ENCODE measurements at regions not wholly inside any gene's neighbourhood (a gene's known extent, or its start where the extent isn't known, plus 50 kb on each side); places are given as distances from the start of the nearest gene placed in this dataset.

DNA sequence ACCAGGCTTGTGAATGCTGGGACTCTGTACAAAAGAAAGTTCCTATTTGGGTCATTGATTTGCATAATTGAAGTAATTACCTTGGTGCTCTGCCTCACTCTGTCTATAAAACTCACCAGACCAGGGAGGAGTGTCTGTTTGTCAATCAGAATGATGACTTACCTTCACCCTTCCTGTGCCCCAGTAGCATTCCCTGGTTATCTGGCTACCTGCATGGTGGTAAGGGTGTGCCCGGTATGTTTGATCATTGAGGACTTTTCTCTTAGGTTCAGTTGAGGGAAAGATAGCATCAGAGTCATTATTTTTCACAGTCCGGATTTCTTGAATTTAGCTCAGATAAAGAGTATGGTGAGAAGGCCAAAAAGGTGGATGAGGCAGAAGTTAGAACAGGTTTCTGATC lies 190.0 kb downstream of the BRINP2 start:
- Mint-ChIP-seq H3K36me3 (ENCODE audit: low read depth) (no peaks in the 10 kb centered on the region), H3K27ac (no peak overlapping the region), H3K9me3 (no peaks in the 10 kb centered on the region), H3K27me3 (no peaks in the 10 kb centered on the region), H3K4me3 (no peak overlapping the region), H3K4me1 (ENCODE audit: low read depth) (no peaks in the 10 kb centered on the region)
- intact Hi-C loops (cut with micrococcal nuclease), result no loop called here
- POLR2A ChIA-PET, result no interaction called here
- CTCF ChIA-PET, result no interaction called here
- TF ChIP-seq, protein P1, sequence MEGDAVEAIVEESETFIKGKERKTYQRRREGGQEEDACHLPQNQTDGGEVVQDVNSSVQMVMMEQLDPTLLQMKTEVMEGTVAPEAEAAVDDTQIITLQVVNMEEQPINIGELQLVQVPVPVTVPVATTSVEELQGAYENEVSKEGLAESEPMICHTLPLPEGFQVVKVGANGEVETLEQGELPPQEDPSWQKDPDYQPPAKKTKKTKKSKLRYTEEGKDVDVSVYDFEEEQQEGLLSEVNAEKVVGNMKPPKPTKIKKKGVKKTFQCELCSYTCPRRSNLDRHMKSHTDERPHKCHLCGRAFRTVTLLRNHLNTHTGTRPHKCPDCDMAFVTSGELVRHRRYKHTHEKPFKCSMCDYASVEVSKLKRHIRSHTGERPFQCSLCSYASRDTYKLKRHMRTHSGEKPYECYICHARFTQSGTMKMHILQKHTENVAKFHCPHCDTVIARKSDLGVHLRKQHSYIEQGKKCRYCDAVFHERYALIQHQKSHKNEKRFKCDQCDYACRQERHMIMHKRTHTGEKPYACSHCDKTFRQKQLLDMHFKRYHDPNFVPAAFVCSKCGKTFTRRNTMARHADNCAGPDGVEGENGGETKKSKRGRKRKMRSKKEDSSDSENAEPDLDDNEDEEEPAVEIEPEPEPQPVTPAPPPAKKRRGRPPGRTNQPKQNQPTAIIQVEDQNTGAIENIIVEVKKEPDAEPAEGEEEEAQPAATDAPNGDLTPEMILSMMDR (IDR thresholded peaks at IDR 0.05), result no peak
- ATAC-seq (no peak), DNase-seq (no peak)

DNA sequence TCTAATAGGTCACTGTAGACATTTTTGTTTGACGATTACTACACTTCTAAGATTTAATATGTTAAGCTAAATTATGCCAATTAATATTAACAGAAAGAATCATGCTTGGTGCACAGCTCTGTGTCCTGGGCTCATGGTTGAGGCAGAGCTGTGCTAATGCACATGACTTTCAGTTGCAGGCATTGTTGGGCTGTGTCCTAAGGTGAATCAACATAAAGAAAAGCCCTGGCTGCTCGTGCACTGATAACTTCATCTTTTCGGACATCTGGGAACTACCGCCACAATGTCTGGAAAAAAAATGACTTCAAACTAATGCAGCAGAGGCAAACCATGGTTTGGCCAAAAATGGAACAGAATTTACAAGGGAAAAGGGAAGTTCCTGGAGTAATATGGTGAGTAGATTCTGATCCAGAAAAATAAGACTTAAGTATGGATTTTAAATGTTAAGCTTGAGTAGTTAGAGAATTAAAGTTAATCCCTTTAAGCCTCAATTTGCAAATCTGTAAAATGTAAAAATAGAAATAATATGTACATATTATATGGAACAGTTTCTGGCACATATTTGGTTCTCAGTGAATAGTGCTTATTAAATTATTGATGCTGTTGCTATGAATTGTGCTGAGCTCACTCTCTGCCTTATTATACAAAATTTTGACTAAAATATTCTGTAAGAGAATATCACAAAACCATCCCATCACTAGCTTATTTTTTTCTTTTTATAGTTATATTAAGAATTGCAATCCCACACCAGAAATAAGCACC lies 186.1 kb downstream of the BRINP2 start:
- no peak for ATAC-seq
- no peak overlapping the region for H3K27ac Mint-ChIP-seq
- no peaks in the 10 kb centered on the region for H3K27me3 Mint-ChIP-seq
- TF ChIP-seq, protein P1 (IDR thresholded peaks at IDR 0.05), result no peak
- no peaks in the 10 kb centered on the region for H3K36me3 Mint-ChIP-seq (ENCODE audit: low read depth)
- intact Hi-C loops (cut with micrococcal nuclease), result no loop called here
- ChIA-PET POLR2A (interaction anchor here (0.6 kb wide), 1 partner anchor 577 kb away, joined by 3 read pairs; no protein-coding TSS in a partner anchor), CTCF (no interaction called here)
- no peaks in the 10 kb centered on the region for H3K9me3 Mint-ChIP-seq
- no peaks in the 10 kb centered on the region for H3K4me1 Mint-ChIP-seq (ENCODE audit: low read depth)
- no peak for DNase-seq
- no peak overlapping the region for H3K4me3 Mint-ChIP-seq

DNA sequence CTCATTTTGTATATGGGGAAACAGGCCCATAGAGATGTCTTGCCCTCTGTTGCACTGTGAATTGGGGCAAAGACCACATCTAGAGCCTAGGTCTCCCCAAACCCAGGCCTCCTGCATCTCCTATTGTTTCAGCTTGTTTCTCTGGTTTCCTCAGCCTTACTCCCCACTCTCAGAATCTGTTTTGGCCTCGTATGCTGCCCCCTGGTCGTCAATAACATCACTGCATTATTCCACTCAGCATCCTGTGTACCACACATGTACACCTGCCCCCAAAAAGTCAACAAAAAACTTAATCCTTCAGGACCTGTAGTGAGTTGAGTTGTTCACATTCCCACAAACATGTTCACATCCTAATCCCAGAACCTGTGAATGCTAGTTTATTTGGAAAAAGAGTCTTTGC lies 184.8 kb downstream of the BRINP2 start:
- H3K36me3 Mint-ChIP-seq (ENCODE audit: low read depth), result no peaks in the 10 kb centered on the region
- H3K27ac Mint-ChIP-seq, result no peak overlapping the region
- no peaks in the 10 kb centered on the region for H3K4me1 Mint-ChIP-seq (ENCODE audit: low read depth)
- H3K9me3 Mint-ChIP-seq, result no peaks in the 10 kb centered on the region
- H3K4me3 Mint-ChIP-seq, result no peak overlapping the region
- no peak for DNase-seq
- TF ChIP-seq, protein P1 (IDR thresholded peaks at IDR 0.05), result no peak
- H3K27me3 Mint-ChIP-seq, result no peaks in the 10 kb centered on the region
- ATAC-seq, result no peak
- intact Hi-C loops (cut with micrococcal nuclease), result no loop called here
- ChIA-PET CTCF (no interaction called here), POLR2A (no interaction called here)

DNA sequence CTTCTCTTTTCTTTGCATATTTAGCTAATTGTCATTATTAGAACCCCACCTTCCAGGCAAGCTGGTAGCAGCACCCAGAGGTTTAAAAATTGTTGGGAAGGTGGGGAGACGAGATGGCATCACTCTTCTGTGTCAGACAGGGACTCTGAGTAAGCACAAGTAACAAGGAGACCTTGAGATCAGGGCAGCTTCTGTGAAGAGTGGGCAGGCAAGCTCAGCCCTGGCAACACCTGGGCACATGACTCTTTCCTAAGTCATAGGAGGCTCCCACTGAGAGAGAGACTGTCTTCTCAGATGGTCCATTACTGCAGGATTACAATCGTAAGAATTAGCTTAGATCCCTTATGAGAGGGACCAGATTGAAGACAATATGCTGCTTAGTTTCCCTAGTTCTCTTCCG lies 183.5 kb downstream of the BRINP2 start:
- no peaks in the 10 kb centered on the region for H3K4me1 Mint-ChIP-seq (ENCODE audit: low read depth)
- H3K27ac Mint-ChIP-seq, result no peak overlapping the region
- no peaks in the 10 kb centered on the region for H3K9me3 Mint-ChIP-seq
- TF ChIP-seq, protein P1 (IDR thresholded peaks at IDR 0.05), result no peak
- intact Hi-C loops (cut with micrococcal nuclease), result no loop called here
- POLR2A ChIA-PET, result no interaction called here
- no peak overlapping the region for H3K4me3 Mint-ChIP-seq
- no peaks in the 10 kb centered on the region for H3K36me3 Mint-ChIP-seq (ENCODE audit: low read depth)
- H3K27me3 Mint-ChIP-seq, result no peaks in the 10 kb centered on the region
- CTCF ChIA-PET, result interaction anchor here (1.4 kb wide), 1 partner anchor 8 kb away, joined by 3 read pairs; no protein-coding TSS in a partner anchor
- DNase-seq (no peak), ATAC-seq (no peak)

DNA sequence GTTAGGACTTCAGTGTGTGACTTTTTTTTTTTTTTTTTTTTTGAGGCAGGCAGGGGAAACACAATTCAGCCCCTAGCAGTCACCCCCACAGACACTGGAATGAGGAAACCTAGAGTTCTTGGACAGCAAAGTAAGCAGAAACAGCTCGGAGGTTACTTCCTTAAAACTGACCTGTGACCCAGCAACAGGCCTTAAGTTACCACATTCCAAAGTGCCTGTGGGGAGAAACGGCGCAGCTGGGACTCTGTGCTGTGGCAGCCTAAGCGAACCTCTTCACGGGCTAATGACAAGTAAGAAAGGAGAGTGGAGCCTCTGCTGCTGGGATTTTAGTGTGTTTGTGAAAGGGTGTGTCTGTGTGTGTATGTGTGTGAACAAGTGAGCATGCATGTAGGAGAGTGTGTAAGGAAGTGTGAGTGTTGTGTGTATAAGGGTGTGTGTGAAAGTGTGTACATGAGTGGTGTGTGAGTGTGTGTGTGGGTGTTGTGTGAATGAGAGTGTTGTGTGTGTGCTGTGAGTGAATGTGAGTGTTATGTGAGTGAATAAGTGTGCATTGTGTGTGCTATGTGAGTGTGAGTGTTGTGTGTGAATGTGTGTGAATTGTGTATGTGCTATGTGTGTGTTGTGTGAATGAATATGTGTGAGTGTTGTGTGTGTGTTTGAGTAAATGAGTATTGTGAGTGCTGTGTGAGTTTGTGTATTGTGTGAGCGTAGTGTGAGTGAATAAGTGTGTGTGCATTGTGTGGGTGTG lies 180.8 kb downstream of the BRINP2 start:
- Mint-ChIP-seq H3K27me3 (no peaks in the 10 kb centered on the region), H3K4me3 (no peak overlapping the region), H3K36me3 (ENCODE audit: low read depth) (no peaks in the 10 kb centered on the region), H3K4me1 (ENCODE audit: low read depth) (no peaks in the 10 kb centered on the region), H3K27ac (no peak overlapping the region), H3K9me3 (no peaks in the 10 kb centered on the region)
- intact Hi-C loops (cut with micrococcal nuclease), result no loop called here
- POLR2A ChIA-PET, result no interaction called here
- TF ChIP-seq, protein P1 (IDR thresholded peaks at IDR 0.05), result no peak
- CTCF ChIA-PET, result no interaction called here
- ATAC-seq (no peak), DNase-seq (no peak)

Data from activated CD8-positive, alpha-beta T cell treated with anti-CD3 and anti-CD28 coated beads for 36 hours (primary cell).